DND-41 (cell line): ENCODE measurements at regions not wholly inside any gene's neighbourhood (a gene's known extent, or its start where the extent isn't known, plus 50 kb on each side); places are given as distances from the start of the nearest gene placed in this dataset.

Experiments used
- ATAC-seq: fragments of 200-7000 bp; cut with Tn5 transposase; 3 replicates; pipeline ENCODE4 v1.9.1; 2021; ENCODE audit warnings: low read depth; ENCODE audit not compliant: insufficient read depth
- DNase-seq: peaks from one replicate; pipeline ENCODE4 v3.0.0-alpha.2; 2020
- H2AFZ ChIP-seq: 2 replicates; pipeline ENCODE4 v1.6.0; 2012; ENCODE audit warnings: low read depth, low read length
- H3K27ac ChIP-seq: 2 replicates; pipeline ENCODE4 v1.5.1; 2012; ENCODE audit warnings: low read length, inconsistent platforms
- H3K27me3 ChIP-seq: fragments of 200-600 bp; sonication (generic); 2 replicates; pipeline ENCODE4 v1.6.0; 2012; ENCODE audit warnings: low read length, mild to moderate bottlenecking, inconsistent platforms; ENCODE audit not compliant: insufficient read depth, poor library complexity
- H3K36me3 ChIP-seq: 2 replicates; pipeline ENCODE4 v1.5.1; 2012; ENCODE audit warnings: low read length, inconsistent platforms; ENCODE audit not compliant: insufficient read depth
- H3K4me1 ChIP-seq: 2 replicates; pipeline ENCODE4 v1.5.1; 2012; ENCODE audit warnings: mild to moderate bottlenecking, low read length; ENCODE audit not compliant: insufficient read depth
- H3K4me2 ChIP-seq: 2 replicates; pipeline ENCODE4 v1.6.0; 2012; ENCODE audit warnings: mild to moderate bottlenecking, moderate library complexity, low read length, inconsistent platforms; ENCODE audit not compliant: insufficient read depth
- H3K4me3 ChIP-seq, 2 experiments: fragments of 200-600 bp in 1 of 2; shearing (Covaris generic) in 1 of 2; 2 replicates each; pipeline ENCODE4 v1.5.1; 2012 to 2016; ENCODE audit warnings: inconsistent platforms in 2 of 2, low read length in 2 of 2, mild to moderate bottlenecking in 2 of 2, low read depth in 1 of 2, moderate library complexity in 1 of 2
- H3K79me2 ChIP-seq: 2 replicates; pipeline ENCODE4 v1.6.0; 2012; ENCODE audit warnings: low read length, inconsistent platforms; ENCODE audit not compliant: insufficient read depth
- H3K9ac ChIP-seq: 2 replicates; pipeline ENCODE4 v1.6.0; 2012; ENCODE audit warnings: low read depth, mild to moderate bottlenecking, inconsistent platforms, low read length, moderate library complexity
- H3K9me3 ChIP-seq: 2 replicates; pipeline ENCODE4 v1.5.1; 2012; ENCODE audit warnings: low read length, moderate library complexity, mild to moderate bottlenecking, inconsistent platforms; ENCODE audit not compliant: insufficient read depth, severe bottlenecking
- H4K20me1 ChIP-seq: 2 replicates; pipeline ENCODE4 v1.6.0; 2012; ENCODE audit warnings: low read length; ENCODE audit not compliant: insufficient read depth
- EZH2 ChIP-seq: IDR thresholded peaks from 3 replicates; pipeline ENCODE4 v1.6.1; 2012; ENCODE audit warnings: borderline replicate concordance, low read depth, mild to moderate bottlenecking, moderate library complexity, low read length, inconsistent platforms; ENCODE audit not compliant: severe bottlenecking
- TF ChIP-seq, protein P1 (sequence below): IDR thresholded peaks from 2 replicates; pipeline ENCODE4 v1.5.1; 2012; ENCODE audit warnings: borderline replicate concordance, low read length, moderate library complexity, mild to moderate bottlenecking; ENCODE audit not compliant: poor library complexity, severe bottlenecking; ENCODE audit errors: extremely low read depth

DNA sequence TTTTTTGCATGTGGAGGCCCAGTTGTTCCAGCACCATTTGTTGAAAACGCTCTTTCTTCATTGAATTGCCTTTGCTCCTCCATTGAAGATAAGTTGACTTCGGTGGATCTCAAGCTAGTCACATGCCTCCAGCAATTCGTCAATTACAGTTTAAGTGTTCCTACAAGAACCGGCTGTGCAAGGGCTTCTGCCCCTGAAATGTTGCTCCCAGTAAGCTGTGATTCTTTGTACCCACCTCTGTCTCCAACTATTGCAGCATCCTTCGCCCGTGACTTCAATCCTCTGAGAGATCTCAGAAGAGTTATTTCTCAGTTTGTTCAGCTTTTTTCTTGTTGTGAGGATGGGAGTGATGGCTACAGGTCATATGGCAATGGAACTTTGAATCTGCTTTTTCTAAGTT lies 194.2 kb upstream of the B3GAT1 start:
- DNase-seq = no peak

DNA sequence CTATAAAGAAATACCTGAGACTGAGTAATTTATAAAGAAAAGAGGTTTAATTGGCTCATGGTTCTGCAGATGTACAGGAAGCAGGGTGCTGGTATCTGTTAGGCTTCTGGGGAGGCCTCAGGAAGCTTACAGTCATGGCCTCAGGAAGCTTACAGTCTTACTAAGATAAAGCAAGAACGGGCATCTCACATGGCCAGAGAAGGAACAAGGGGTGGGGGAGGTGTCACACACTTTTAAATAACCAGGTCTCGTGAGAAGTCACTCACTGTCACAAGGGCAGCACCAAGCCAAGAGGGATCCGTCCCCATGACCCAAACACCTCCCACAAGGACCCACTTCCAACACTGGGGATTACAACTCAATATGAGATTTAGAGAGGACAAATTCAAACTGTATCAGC lies 192.8 kb upstream of the B3GAT1 start:
- no peaks in the 10 kb centered on the region for H3K79me2 ChIP-seq
- H3K27ac ChIP-seq = no peak overlapping the region
- no peak overlapping the region for H3K4me3 ChIP-seq
- no peak overlapping the region for H2AFZ ChIP-seq
- ATAC-seq (no peak), DNase-seq (no peak)
- H3K9ac ChIP-seq = no peak overlapping the region
- no peaks in the 10 kb centered on the region for H3K36me3 ChIP-seq
- H3K9me3 ChIP-seq = peaks cover 7% of the 10 kb centered on the region
- TF ChIP-seq, protein P1, sequence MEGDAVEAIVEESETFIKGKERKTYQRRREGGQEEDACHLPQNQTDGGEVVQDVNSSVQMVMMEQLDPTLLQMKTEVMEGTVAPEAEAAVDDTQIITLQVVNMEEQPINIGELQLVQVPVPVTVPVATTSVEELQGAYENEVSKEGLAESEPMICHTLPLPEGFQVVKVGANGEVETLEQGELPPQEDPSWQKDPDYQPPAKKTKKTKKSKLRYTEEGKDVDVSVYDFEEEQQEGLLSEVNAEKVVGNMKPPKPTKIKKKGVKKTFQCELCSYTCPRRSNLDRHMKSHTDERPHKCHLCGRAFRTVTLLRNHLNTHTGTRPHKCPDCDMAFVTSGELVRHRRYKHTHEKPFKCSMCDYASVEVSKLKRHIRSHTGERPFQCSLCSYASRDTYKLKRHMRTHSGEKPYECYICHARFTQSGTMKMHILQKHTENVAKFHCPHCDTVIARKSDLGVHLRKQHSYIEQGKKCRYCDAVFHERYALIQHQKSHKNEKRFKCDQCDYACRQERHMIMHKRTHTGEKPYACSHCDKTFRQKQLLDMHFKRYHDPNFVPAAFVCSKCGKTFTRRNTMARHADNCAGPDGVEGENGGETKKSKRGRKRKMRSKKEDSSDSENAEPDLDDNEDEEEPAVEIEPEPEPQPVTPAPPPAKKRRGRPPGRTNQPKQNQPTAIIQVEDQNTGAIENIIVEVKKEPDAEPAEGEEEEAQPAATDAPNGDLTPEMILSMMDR = no peak
- no peak for TF ChIP-seq EZH2
- H4K20me1 ChIP-seq = no peaks in the 10 kb centered on the region
- H3K4me2 ChIP-seq = no peak overlapping the region
- peaks cover 14% of the 10 kb centered on the region for H3K4me1 ChIP-seq
- H3K27me3 ChIP-seq = no peaks in the 10 kb centered on the region

More for the DNA sequence above, 194.2 kb upstream of the B3GAT1 start:
- Histone ChIP-seq H3K4me2 (no peak overlapping the region), H3K79me2 (no peaks in the 10 kb centered on the region), H2AFZ (no peak overlapping the region), H4K20me1 (no peaks in the 10 kb centered on the region), H3K27me3 (no peaks in the 10 kb centered on the region), H3K27ac (no peak overlapping the region), H3K9me3 (peaks cover 7% of the 10 kb centered on the region), H3K9ac (no peak overlapping the region), H3K36me3 (no peaks in the 10 kb centered on the region), H3K4me3 (no peak overlapping the region), H3K4me1 (peaks cover under 1% of the 10 kb centered on the region; the same call in 1 of the 2 replicates)
- no peak for TF ChIP-seq EZH2
- TF ChIP-seq, protein P1 = no peak
- no peak for ATAC-seq

DNA sequence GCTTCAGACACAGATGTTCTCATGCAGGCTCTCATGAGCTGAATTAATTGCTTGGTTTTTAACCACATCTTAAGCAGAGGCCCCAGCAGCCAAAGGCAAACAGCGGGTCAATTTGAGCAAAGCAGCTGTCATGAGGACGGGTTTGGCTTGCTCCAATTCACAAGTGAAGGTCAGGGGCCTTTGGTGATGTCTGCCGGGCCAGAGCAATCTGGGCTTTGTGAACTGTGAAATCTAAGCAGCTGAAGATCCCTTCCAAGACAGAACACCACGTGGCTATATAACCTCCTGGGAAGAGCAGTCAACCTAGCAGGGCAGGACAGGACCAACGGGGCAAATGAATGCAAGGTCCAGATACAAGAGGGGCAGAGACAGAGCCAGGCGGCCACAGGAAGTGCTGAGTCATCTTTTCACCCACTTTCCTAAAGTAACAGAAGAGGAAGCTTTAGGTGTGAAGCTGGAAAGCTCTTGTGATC lies 187.3 kb upstream of the B3GAT1 start:
- DNase-seq (peak; percentile 74), ATAC-seq (peak; percentile 91)
- Histone ChIP-seq H3K9ac (peak overlapping the region; percentile 28), H3K27ac (peak overlapping the region; percentile 82), H3K36me3 (no peaks in the 10 kb centered on the region), H4K20me1 (no peaks in the 10 kb centered on the region), H3K9me3 (no peaks in the 10 kb centered on the region), H3K4me1 (peaks cover 39% of the 10 kb centered on the region), H3K79me2 (no peaks in the 10 kb centered on the region), H2AFZ (peak overlapping the region; percentile 21; the same call in 1 of the 2 replicates), H3K4me2 (peak overlapping the region; percentile 42), H3K4me3 (0 out of 4 replicates have a peak overlapping the region, but pooled peaks of 1 of the 2 experiments have one; percentile 12), H3K27me3 (no peaks in the 10 kb centered on the region)
- TF ChIP-seq, protein P1 = no peak
- TF ChIP-seq EZH2 = no peak

DNA sequence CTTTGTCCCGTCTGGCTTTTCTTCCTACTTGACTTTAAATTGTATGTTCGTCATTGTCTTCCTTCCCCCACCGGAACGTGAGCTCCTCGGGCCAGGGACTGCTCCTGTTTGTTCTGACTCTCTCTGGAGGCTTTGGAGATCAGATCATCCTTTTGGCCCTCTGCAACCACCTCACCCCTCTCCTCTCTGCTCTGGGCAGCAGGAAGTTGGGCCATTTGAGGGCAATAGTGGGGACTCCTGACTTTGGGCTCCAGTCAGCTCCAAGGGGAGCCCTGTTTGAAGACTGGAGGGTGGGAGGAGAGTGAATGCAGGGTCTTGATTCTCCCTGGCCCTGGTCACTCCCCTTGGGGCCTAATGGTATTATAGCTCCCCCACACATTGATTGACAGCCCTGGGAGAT lies 186.3 kb upstream of the B3GAT1 start:
- Histone ChIP-seq H2AFZ (no peak overlapping the region), H3K27ac (peak overlapping the region; percentile 82), H3K4me1 (peaks cover 43% of the 10 kb centered on the region), H3K36me3 (no peaks in the 10 kb centered on the region), H4K20me1 (no peaks in the 10 kb centered on the region), H3K9ac (peak overlapping the region; percentile 4; the same call in 1 of the 2 replicates), H3K79me2 (no peaks in the 10 kb centered on the region), H3K4me2 (peak overlapping the region; percentile 42), H3K9me3 (no peaks in the 10 kb centered on the region), H3K4me3 (no peak overlapping the region), H3K27me3 (no peaks in the 10 kb centered on the region)
- no peak for TF ChIP-seq EZH2
- TF ChIP-seq, protein P1 = no peak
- ATAC-seq (no peak), DNase-seq (no peak)
